HG03135 (cell line): ENCODE measurements at regions not wholly inside any gene's neighbourhood (a gene's known extent, or its start where the extent isn't known, plus 50 kb on each side); places are given as distances from the start of the nearest gene placed in this dataset.
"Not testable (repeated sequence)": the region's sequence is repeated elsewhere in the genome, so short reads cannot be mapped to it uniquely, and the experiment has no call there.

Source experiments
- ATAC-seq: cut with Tn5 transposase; IDR thresholded peaks from one replicate; pipeline ENCODE4 v1.9.1; 2021; ENCODE audit warnings: mild to moderate bottlenecking, moderate library complexity; ENCODE audit not compliant: unreplicated experiment

GRCh38 chr18:51323961-51324360 lies 126.5 kb upstream of the MEX3C start:
- ATAC-seq: no peak

- no peak for ATAC-seq
Observed at GRCh38 chr18:51330148-51330547, 132.7 kb upstream of the MEX3C start.

- no peak for ATAC-seq
Observed at GRCh38 chr18:51330739-51331138, 133.3 kb upstream of the MEX3C start.

GRCh38 chr18:51337406-51337805 lies 139.9 kb upstream of the MEX3C start:
- ATAC-seq: no peak

GRCh38 chr18:51339856-51340255 lies 142.4 kb upstream of the MEX3C start:
- no peak for ATAC-seq

- no peak for ATAC-seq
Observed at GRCh38 chr18:51340332-51340731, 142.9 kb upstream of the MEX3C start.

- ATAC-seq: no peak
Observed at GRCh38 chr18:51342815-51343214, 145.3 kb upstream of the MEX3C start.

- no peak for ATAC-seq
Observed at GRCh38 chr18:51345848-51346391, 148.4 kb upstream of the MEX3C start.

- no peak for ATAC-seq
Observed at GRCh38 chr18:51346404-51346803, 148.9 kb upstream of the MEX3C start.

- no peak for ATAC-seq
Observed at GRCh38 chr18:51350081-51350480, 152.6 kb upstream of the MEX3C start.

- ATAC-seq: no peak
Observed at GRCh38 chr18:51355841-51356240, 158.4 kb upstream of the MEX3C start.

- not testable (repeated sequence) for ATAC-seq
Observed at GRCh38 chr18:51360301-51360700, 162.8 kb upstream of the MEX3C start.

GRCh38 chr18:51361130-51361860 lies 163.8 kb upstream of the MEX3C start:
- peak; percentile 64 for ATAC-seq

- no peak for ATAC-seq
Observed at GRCh38 chr18:51363384-51363783, 165.9 kb upstream of the MEX3C start.

- ATAC-seq: no peak
Observed at GRCh38 chr18:51370996-51371395, 173.5 kb upstream of the MEX3C start.

- no peak for ATAC-seq
Observed at GRCh38 chr18:51371929-51372328, 174.4 kb upstream of the MEX3C start.

GRCh38 chr18:51382081-51382480 lies 184.6 kb upstream of the MEX3C start:
- ATAC-seq: no peak

GRCh38 chr18:51383116-51383515 lies 185.6 kb upstream of the MEX3C start:
- no peak for ATAC-seq

- ATAC-seq: no peak
Observed at GRCh38 chr18:51383711-51384110, 186.2 kb upstream of the MEX3C start.

GRCh38 chr18:51385270-51385669 lies 187.8 kb upstream of the MEX3C start:
- ATAC-seq: no peak

GRCh38 chr18:51390702-51391101 lies 193.2 kb upstream of the MEX3C start:
- ATAC-seq: no peak

- ATAC-seq: no peak
Observed at GRCh38 chr18:51391215-51391614, 193.7 kb upstream of the MEX3C start.

- ATAC-seq: no peak
Observed at GRCh38 chr18:51391731-51392130, 194.2 kb upstream of the MEX3C start.
